PC-3 (cell line): ENCODE measurements at regions not wholly inside any gene's neighbourhood (a gene's known extent, or its start where the extent isn't known, plus 50 kb on each side); places are given as distances from the start of the nearest gene placed in this dataset.

Source experiments
- CTCF ChIP-seq: fragments of 300-600 bp; sonication (generic); conservative IDR thresholded peaks from 2 replicates; pipeline ENCODE4 v1.5.1; 2017; ENCODE audit warnings: antibody characterized with exemption, low read depth, mild to moderate bottlenecking, low read length
- EZH2 ChIP-seq: fragments of 300-600 bp; sonication (generic); IDR thresholded peaks from one replicate; pipeline ENCODE4 v1.6.1; 2017; ENCODE audit warnings: antibody characterized with exemption, mild to moderate bottlenecking, low read length; ENCODE audit not compliant: unreplicated experiment
- EZH2phosphoT487 ChIP-seq: fragments of 300-600 bp; sonication (generic); IDR thresholded peaks from 2 replicates; pipeline ENCODE4 v1.6.1; 2018; ENCODE audit warnings: mild to moderate bottlenecking, antibody characterized with exemption, low read length, borderline replicate concordance

- no peak for TF ChIP-seq CTCF
- TF ChIP-seq EZH2: no peak
- TF ChIP-seq EZH2phosphoT487: no peak
Observed at GRCh38 chr1:198387587-198387986, 152.9 kb downstream of the ATP6V1G3 start.
